Hepatocyte (in vitro differentiated cells): ENCODE measurements at regions not wholly inside any gene's neighbourhood (a gene's known extent, or its start where the extent isn't known, plus 50 kb on each side); places are given as distances from the start of the nearest gene placed in this dataset.

Experiments
- EZH2phosphoT487 ChIP-seq: fragments of 200-600 bp; sonication (generic); IDR thresholded peaks from one replicate; pipeline ENCODE4 v1.6.1; 2018; ENCODE audit warnings: antibody characterized with exemption, mild to moderate bottlenecking, low read depth, moderate library complexity; ENCODE audit not compliant: unreplicated experiment, severe bottlenecking
- TF ChIP-seq, protein P1 (sequence below): fragments of 200-600 bp; sonication (generic); IDR thresholded peaks from 2 replicates; pipeline ENCODE4 v1.5.1; 2016; ENCODE audit warnings: antibody characterized with exemption, mild to moderate bottlenecking; ENCODE audit not compliant: poor library complexity

- TF ChIP-seq, protein P1, sequence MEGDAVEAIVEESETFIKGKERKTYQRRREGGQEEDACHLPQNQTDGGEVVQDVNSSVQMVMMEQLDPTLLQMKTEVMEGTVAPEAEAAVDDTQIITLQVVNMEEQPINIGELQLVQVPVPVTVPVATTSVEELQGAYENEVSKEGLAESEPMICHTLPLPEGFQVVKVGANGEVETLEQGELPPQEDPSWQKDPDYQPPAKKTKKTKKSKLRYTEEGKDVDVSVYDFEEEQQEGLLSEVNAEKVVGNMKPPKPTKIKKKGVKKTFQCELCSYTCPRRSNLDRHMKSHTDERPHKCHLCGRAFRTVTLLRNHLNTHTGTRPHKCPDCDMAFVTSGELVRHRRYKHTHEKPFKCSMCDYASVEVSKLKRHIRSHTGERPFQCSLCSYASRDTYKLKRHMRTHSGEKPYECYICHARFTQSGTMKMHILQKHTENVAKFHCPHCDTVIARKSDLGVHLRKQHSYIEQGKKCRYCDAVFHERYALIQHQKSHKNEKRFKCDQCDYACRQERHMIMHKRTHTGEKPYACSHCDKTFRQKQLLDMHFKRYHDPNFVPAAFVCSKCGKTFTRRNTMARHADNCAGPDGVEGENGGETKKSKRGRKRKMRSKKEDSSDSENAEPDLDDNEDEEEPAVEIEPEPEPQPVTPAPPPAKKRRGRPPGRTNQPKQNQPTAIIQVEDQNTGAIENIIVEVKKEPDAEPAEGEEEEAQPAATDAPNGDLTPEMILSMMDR = no peak
- no peak for TF ChIP-seq EZH2phosphoT487
Measured at GRCh38 chr12:102302553-102302952, 104.9 kb upstream of the PMCH start.
